ENCODE measurements at regions not wholly inside any gene's neighbourhood (a gene's known extent, or its start where the extent isn't known, plus 50 kb on each side); places are given as distances from the start of the nearest gene placed in this dataset.

- Histone ChIP-seq H3K27ac (ENCODE audit: low read length) (no peak overlapping the region), H3K4me3 (ENCODE audit: low read length in 2 of 2) (no peak overlapping the region), H3K9ac (ENCODE audit: low read length in 2 of 2) (no peak overlapping the region), H3K36me3 (ENCODE audit: control insufficient read depth in 2 of 2, insufficient read depth in 2 of 2, low read length in 2 of 2) (no peaks in the 10 kb centered on the region), H3K27me3 (ENCODE audit: control insufficient read depth in 1 of 2, insufficient read depth in 2 of 2, low read length in 2 of 2) (no peaks in the 10 kb centered on the region), H3K4me1 (ENCODE audit: control insufficient read depth, insufficient read depth, low read length) (no peaks in the 10 kb centered on the region), H3K9me3 (ENCODE audit: control insufficient read depth in 2 of 2, low read length in 2 of 2) (no peaks in the 10 kb centered on the region)
Measured at GRCh38 chr10:128369101-128369650, 243.0 kb upstream of the MKI67 start.

- Histone ChIP-seq H3K9ac (ENCODE audit: low read length in 2 of 2) (no peak overlapping the region), H3K4me3 (ENCODE audit: low read length in 2 of 2) (no peak overlapping the region), H3K4me1 (ENCODE audit: control insufficient read depth, insufficient read depth, low read length) (no peaks in the 10 kb centered on the region), H3K9me3 (ENCODE audit: control insufficient read depth in 2 of 2, low read length in 2 of 2) (no peaks in the 10 kb centered on the region), H3K27ac (ENCODE audit: low read length) (no peak overlapping the region), H3K27me3 (ENCODE audit: control insufficient read depth in 1 of 2, insufficient read depth in 2 of 2, low read length in 2 of 2) (peaks cover 2 to 3% of the 10 kb centered on the region in 2 donors), H3K36me3 (ENCODE audit: control insufficient read depth in 2 of 2, insufficient read depth in 2 of 2, low read length in 2 of 2) (no peaks in the 10 kb centered on the region)
Measured at GRCh38 chr10:128373071-128373749, 247.0 kb upstream of the MKI67 start.

DNA sequence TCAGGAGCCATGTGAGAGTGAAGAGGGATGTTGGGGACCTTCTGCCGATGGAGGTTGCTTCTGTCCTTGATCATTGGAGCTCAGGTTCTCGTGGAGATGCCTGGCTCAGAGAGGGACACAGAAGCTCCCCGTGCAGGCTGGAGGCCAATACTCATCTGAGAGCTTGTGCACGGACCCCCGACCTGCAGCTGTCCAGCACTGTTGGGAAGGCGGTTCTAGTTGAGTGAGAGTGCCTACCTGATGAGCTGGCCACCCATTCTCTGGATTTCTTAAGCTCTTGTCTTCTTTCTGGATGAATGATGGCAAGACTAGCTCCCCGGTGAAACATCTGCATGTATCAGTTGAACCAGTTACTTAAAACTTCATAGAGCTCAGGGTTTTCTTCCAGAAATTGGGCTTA is 247.6 kb upstream of the MKI67 start:
- no peaks in the 10 kb centered on the region for H3K36me3 ChIP-seq (ENCODE audit: control insufficient read depth in 2 of 2, insufficient read depth in 2 of 2, low read length in 2 of 2)
- H3K4me3 ChIP-seq (ENCODE audit: low read length in 2 of 2), result no peak overlapping the region
- H3K27ac ChIP-seq (ENCODE audit: low read length), result no peak overlapping the region
- H3K4me1 ChIP-seq (ENCODE audit: control insufficient read depth, insufficient read depth, low read length), result no peaks in the 10 kb centered on the region
- no peak overlapping the region for H3K9ac ChIP-seq (ENCODE audit: low read length in 2 of 2)
- no peaks in the 10 kb centered on the region for H3K9me3 ChIP-seq (ENCODE audit: control insufficient read depth in 2 of 2, low read length in 2 of 2)
- H3K27me3 ChIP-seq (ENCODE audit: control insufficient read depth in 1 of 2, insufficient read depth in 2 of 2, low read length in 2 of 2), result peaks cover 2 to 3% of the 10 kb centered on the region in 2 donors

DNA sequence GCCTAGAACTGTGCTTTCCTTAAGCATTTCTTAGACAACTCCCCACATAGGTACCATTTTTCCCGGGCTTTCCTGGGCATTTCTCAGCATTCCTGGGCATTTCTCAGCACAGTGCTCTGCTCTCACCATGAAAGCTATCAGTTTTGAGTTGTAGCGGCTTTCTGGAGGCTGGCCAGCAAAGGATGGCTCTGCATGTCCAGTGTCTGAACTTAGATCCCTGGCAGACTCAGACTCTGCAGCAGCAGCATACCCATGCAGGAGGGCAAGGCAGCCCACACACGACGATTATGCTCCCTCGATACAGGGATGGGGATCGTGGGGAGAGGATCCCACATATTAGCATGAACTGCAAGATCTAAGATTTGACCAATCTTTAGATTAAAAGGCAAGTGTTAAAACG is 248.9 kb upstream of the MKI67 start:
- Histone ChIP-seq H3K27ac (ENCODE audit: low read length) (no peak overlapping the region), H3K27me3 (ENCODE audit: control insufficient read depth in 1 of 2, insufficient read depth in 2 of 2, low read length in 2 of 2) (peaks cover 2 to 3% of the 10 kb centered on the region in 2 donors), H3K36me3 (ENCODE audit: control insufficient read depth in 2 of 2, insufficient read depth in 2 of 2, low read length in 2 of 2) (no peaks in the 10 kb centered on the region), H3K4me3 (ENCODE audit: low read length in 2 of 2) (no peak overlapping the region), H3K4me1 (ENCODE audit: control insufficient read depth, insufficient read depth, low read length) (no peaks in the 10 kb centered on the region), H3K9me3 (ENCODE audit: control insufficient read depth in 2 of 2, low read length in 2 of 2) (no peaks in the 10 kb centered on the region), H3K9ac (ENCODE audit: low read length in 2 of 2) (no peak overlapping the region)

GRCh38 chr10:128377364-128377987 is 251.3 kb upstream of the MKI67 start:
- Histone ChIP-seq H3K36me3 (ENCODE audit: control insufficient read depth in 2 of 2, insufficient read depth in 2 of 2, low read length in 2 of 2) (no peaks in the 10 kb centered on the region), H3K4me1 (ENCODE audit: control insufficient read depth, insufficient read depth, low read length) (no peaks in the 10 kb centered on the region), H3K9ac (ENCODE audit: low read length in 2 of 2) (no peak overlapping the region), H3K27ac (ENCODE audit: low read length) (no peak overlapping the region), H3K4me3 (ENCODE audit: low read length in 2 of 2) (no peak overlapping the region), H3K27me3 (ENCODE audit: control insufficient read depth in 1 of 2, insufficient read depth in 2 of 2, low read length in 2 of 2) (peaks cover 3% of the 10 kb centered on the region in 2 donors), H3K9me3 (ENCODE audit: control insufficient read depth in 2 of 2, low read length in 2 of 2) (no peaks in the 10 kb centered on the region)

DNA sequence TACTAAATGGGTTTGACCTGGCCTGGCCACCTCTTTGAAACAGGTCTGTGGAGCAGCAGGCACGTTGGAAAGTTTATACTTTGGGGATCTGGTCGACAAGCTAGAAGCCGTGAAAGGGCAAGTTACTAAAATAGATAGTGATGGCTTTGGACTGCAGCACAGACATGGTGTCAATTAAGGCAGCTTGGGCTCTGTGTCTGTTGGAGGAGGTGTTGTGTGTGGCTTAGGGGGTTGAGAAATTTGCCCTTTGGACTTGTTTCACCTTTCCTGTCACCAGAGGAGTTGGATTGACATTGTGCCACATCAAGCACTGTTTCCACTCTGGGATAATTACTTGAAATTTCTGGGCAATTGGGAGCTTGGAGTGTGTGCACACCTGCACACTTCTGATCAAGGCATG is 251.8 kb upstream of the MKI67 start:
- no peak overlapping the region for H3K27ac ChIP-seq (ENCODE audit: low read length)
- H3K4me3 ChIP-seq (ENCODE audit: low read length in 2 of 2), result no peak overlapping the region
- H3K9ac ChIP-seq (ENCODE audit: low read length in 2 of 2), result no peak overlapping the region
- H3K4me1 ChIP-seq (ENCODE audit: control insufficient read depth, insufficient read depth, low read length), result no peaks in the 10 kb centered on the region
- H3K27me3 ChIP-seq (ENCODE audit: control insufficient read depth in 1 of 2, insufficient read depth in 2 of 2, low read length in 2 of 2), result peaks cover 3% of the 10 kb centered on the region in 2 donors
- H3K9me3 ChIP-seq (ENCODE audit: control insufficient read depth in 2 of 2, low read length in 2 of 2), result no peaks in the 10 kb centered on the region
- no peaks in the 10 kb centered on the region for H3K36me3 ChIP-seq (ENCODE audit: control insufficient read depth in 2 of 2, insufficient read depth in 2 of 2, low read length in 2 of 2)

DNA sequence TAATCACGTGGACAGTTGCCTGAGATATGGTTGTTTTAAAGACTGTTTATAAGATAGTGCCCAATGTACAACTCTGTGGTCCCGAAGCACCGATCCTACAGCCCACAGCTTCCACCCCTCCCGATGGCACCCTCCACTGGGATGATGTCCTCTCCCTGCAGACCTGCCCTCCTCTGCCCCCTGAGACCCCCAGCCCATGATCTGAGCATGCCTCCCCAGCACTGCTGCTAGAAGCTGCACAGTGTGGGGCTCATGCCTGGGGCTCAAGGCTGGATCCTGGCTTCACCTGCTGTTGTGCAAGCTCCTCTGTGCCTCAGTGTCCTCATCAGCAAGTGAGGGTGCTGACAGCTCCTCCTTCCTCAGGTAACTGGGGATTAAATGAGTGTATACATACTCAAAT is 254.7 kb upstream of the MKI67 start:
- Histone ChIP-seq H3K27me3 (ENCODE audit: control insufficient read depth in 1 of 2, insufficient read depth in 2 of 2, low read length in 2 of 2) (peaks cover 0 to 2% of the 10 kb centered on the region in 2 donors), H3K4me1 (ENCODE audit: control insufficient read depth, insufficient read depth, low read length) (no peaks in the 10 kb centered on the region), H3K36me3 (ENCODE audit: control insufficient read depth in 2 of 2, insufficient read depth in 2 of 2, low read length in 2 of 2) (no peaks in the 10 kb centered on the region), H3K9ac (ENCODE audit: low read length in 2 of 2) (no peak overlapping the region), H3K4me3 (ENCODE audit: low read length in 2 of 2) (no peak overlapping the region), H3K27ac (ENCODE audit: low read length) (no peak overlapping the region), H3K9me3 (ENCODE audit: control insufficient read depth in 2 of 2, low read length in 2 of 2) (no peaks in the 10 kb centered on the region)

DNA sequence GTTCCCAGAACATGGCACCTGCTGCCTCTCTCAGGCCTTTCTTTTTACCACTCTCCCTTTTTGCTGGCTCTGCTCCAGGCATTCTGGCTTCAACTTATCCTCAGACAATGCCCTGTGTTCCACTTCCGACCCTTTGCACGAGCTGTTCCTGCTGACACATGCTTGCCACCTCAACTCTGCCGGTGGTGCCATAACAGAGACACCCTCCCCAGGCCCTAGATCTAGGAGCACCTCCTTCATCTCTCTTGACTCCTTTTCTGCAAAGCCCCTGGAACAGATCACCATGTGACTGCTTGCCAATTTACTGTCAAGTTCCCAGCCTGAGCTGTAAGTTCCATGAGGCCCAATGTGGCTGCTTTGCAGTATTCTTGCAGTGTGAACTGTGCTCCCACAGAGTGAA is 256.0 kb upstream of the MKI67 start:
- H3K4me1 ChIP-seq (ENCODE audit: control insufficient read depth, insufficient read depth, low read length), result no peaks in the 10 kb centered on the region
- H3K9ac ChIP-seq (ENCODE audit: low read length in 2 of 2), result no peak overlapping the region
- no peak overlapping the region for H3K4me3 ChIP-seq (ENCODE audit: low read length in 2 of 2)
- H3K9me3 ChIP-seq (ENCODE audit: control insufficient read depth in 2 of 2, low read length in 2 of 2), result no peaks in the 10 kb centered on the region
- H3K36me3 ChIP-seq (ENCODE audit: control insufficient read depth in 2 of 2, insufficient read depth in 2 of 2, low read length in 2 of 2), result no peaks in the 10 kb centered on the region
- no peak overlapping the region for H3K27ac ChIP-seq (ENCODE audit: low read length)
- H3K27me3 ChIP-seq (ENCODE audit: control insufficient read depth in 1 of 2, insufficient read depth in 2 of 2, low read length in 2 of 2), result peaks cover 0 to 2% of the 10 kb centered on the region in 2 donors

DNA sequence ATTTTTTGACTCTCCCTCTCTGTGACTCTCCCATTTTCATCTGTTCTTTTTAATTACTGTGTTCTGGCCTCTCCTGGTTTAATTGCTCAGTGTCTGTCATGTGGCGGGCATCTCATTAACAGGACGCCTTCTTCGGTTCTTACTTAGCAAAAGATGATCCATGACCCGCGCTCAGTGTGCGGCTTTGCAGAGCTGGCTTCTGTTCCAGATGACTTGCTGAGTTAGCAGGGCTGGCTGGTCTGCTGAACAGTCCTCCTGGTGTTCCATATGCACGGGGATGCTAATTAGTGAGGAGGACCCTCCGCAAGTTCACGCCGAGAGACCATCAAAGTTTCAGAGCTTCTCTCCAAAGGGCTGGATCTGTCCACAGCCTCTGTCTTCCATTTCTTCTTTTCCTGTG is 258.6 kb upstream of the MKI67 start:
- Histone ChIP-seq H3K9ac (ENCODE audit: low read length in 2 of 2) (no peak overlapping the region), H3K9me3 (ENCODE audit: control insufficient read depth in 2 of 2, low read length in 2 of 2) (peaks cover 0 to 3% of the 10 kb centered on the region in 2 donors), H3K27ac (ENCODE audit: low read length) (no peak overlapping the region), H3K4me3 (ENCODE audit: low read length in 2 of 2) (no peak overlapping the region), H3K27me3 (ENCODE audit: control insufficient read depth in 1 of 2, insufficient read depth in 2 of 2, low read length in 2 of 2) (peaks cover 0 to 2% of the 10 kb centered on the region in 2 donors), H3K36me3 (ENCODE audit: control insufficient read depth in 2 of 2, insufficient read depth in 2 of 2, low read length in 2 of 2) (no peaks in the 10 kb centered on the region), H3K4me1 (ENCODE audit: control insufficient read depth, insufficient read depth, low read length) (no peaks in the 10 kb centered on the region)

GRCh38 chr10:128386231-128386630 is 260.0 kb upstream of the MKI67 start:
- no peak overlapping the region for H3K27ac ChIP-seq (ENCODE audit: low read length)
- peaks cover 0 to 2% of the 10 kb centered on the region in 2 donors for H3K27me3 ChIP-seq (ENCODE audit: control insufficient read depth in 1 of 2, insufficient read depth in 2 of 2, low read length in 2 of 2)
- H3K4me3 ChIP-seq (ENCODE audit: low read length in 2 of 2), result no peak overlapping the region
- no peaks in the 10 kb centered on the region for H3K4me1 ChIP-seq (ENCODE audit: control insufficient read depth, insufficient read depth, low read length)
- H3K9ac ChIP-seq (ENCODE audit: low read length in 2 of 2), result no peak overlapping the region
- H3K9me3 ChIP-seq (ENCODE audit: control insufficient read depth in 2 of 2, low read length in 2 of 2), result peaks cover 0 to 3% of the 10 kb centered on the region in 2 donors
- H3K36me3 ChIP-seq (ENCODE audit: control insufficient read depth in 2 of 2, insufficient read depth in 2 of 2, low read length in 2 of 2), result no peaks in the 10 kb centered on the region
